GM23338 (cell line): ENCODE measurements at regions not wholly inside any gene's neighbourhood (a gene's known extent, or its start where the extent isn't known, plus 50 kb on each side); places are given as distances from the start of the nearest gene placed in this dataset.

Source experiments
- CREB1 ChIP-seq: fragments of 250-450 bp; sonication (Bioruptor Pico); IDR thresholded peaks from 2 replicates; pipeline ENCODE4 v1.5.0; 2020; ENCODE audit warnings: low read depth, mild to moderate bottlenecking, moderate library complexity
- EZH2 ChIP-seq: fragments of 200-600 bp; sonication (generic); IDR thresholded peaks from one replicate; pipeline ENCODE4 v1.8.0; 2017; ENCODE audit warnings: antibody characterized with exemption, mild to moderate bottlenecking, low read depth; ENCODE audit not compliant: unreplicated experiment
- EZH2phosphoT487 ChIP-seq: fragments of 200-600 bp; sonication (generic); IDR thresholded peaks from one replicate; pipeline ENCODE4 v1.8.1; 2018; ENCODE audit warnings: antibody characterized with exemption; ENCODE audit not compliant: unreplicated experiment
- NANOG ChIP-seq: IDR thresholded peaks from 2 replicates; pipeline ENCODE4 v1.6.1; 2016; ENCODE audit warnings: antibody characterized with exemption, borderline replicate concordance
- POLR2AphosphoS5 ChIP-seq: IDR thresholded peaks from 2 replicates; pipeline ENCODE4 v1.6.1; 2016; ENCODE audit warnings: antibody characterized with exemption, low read depth
- STAT1 ChIP-seq: IDR thresholded peaks from one replicate; pipeline ENCODE4 v1.6.1; 2016; ENCODE audit warnings: antibody characterized with exemption; ENCODE audit not compliant: unreplicated experiment
- TF ChIP-seq, protein P1 (sequence below), 2 experiments: fragments of 200-600 bp in 1 of 2; sonication (generic) in 1 of 2; conservative IDR thresholded peaks; 2 replicates each; pipeline versions ENCODE4 v1.5.1 to v1.6.1; 2016 to 2017; ENCODE audit warnings: antibody characterized with exemption in 2 of 2, low read depth in 2 of 2, mild to moderate bottlenecking in 2 of 2, moderate library complexity in 1 of 2
- TF ChIP-seq, protein P2 (sequence below): IDR thresholded peaks from one replicate; pipeline ENCODE4 v1.6.1; 2018; ENCODE audit warnings: antibody characterized with exemption; ENCODE audit not compliant: unreplicated experiment

DNA sequence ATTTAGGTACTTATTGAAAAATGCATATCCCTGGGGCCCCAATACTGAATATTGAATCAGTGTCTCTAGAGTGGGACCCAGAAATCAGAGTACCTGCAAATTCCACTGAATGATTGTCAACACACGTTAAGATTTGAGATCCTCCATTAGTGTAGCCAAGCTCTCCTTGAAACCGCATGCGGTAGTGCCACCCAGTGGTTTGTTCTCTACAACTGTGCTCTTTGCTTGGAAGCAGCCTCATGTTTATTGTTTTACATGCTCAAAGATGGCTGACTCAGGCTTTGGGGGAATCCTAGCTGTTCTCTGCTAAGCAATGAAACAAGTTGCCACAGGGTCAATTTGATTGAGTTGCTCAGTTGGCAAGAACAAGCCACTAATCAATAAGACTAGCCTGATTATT lies 340.2 kb upstream of the CELF2 start:
- TF ChIP-seq, protein P1, sequence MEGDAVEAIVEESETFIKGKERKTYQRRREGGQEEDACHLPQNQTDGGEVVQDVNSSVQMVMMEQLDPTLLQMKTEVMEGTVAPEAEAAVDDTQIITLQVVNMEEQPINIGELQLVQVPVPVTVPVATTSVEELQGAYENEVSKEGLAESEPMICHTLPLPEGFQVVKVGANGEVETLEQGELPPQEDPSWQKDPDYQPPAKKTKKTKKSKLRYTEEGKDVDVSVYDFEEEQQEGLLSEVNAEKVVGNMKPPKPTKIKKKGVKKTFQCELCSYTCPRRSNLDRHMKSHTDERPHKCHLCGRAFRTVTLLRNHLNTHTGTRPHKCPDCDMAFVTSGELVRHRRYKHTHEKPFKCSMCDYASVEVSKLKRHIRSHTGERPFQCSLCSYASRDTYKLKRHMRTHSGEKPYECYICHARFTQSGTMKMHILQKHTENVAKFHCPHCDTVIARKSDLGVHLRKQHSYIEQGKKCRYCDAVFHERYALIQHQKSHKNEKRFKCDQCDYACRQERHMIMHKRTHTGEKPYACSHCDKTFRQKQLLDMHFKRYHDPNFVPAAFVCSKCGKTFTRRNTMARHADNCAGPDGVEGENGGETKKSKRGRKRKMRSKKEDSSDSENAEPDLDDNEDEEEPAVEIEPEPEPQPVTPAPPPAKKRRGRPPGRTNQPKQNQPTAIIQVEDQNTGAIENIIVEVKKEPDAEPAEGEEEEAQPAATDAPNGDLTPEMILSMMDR (conservative IDR thresholded peaks at IDR 0.05; ENCODE audit: low read depth in 2 of 2) = peak; percentile 75 to 89
- TF ChIP-seq NANOG (no peak), EZH2phosphoT487 (no peak), POLR2AphosphoS5 (no peak), EZH2 (no peak), STAT1 (no peak), CREB1 (no peak)
- TF ChIP-seq, protein P2, sequence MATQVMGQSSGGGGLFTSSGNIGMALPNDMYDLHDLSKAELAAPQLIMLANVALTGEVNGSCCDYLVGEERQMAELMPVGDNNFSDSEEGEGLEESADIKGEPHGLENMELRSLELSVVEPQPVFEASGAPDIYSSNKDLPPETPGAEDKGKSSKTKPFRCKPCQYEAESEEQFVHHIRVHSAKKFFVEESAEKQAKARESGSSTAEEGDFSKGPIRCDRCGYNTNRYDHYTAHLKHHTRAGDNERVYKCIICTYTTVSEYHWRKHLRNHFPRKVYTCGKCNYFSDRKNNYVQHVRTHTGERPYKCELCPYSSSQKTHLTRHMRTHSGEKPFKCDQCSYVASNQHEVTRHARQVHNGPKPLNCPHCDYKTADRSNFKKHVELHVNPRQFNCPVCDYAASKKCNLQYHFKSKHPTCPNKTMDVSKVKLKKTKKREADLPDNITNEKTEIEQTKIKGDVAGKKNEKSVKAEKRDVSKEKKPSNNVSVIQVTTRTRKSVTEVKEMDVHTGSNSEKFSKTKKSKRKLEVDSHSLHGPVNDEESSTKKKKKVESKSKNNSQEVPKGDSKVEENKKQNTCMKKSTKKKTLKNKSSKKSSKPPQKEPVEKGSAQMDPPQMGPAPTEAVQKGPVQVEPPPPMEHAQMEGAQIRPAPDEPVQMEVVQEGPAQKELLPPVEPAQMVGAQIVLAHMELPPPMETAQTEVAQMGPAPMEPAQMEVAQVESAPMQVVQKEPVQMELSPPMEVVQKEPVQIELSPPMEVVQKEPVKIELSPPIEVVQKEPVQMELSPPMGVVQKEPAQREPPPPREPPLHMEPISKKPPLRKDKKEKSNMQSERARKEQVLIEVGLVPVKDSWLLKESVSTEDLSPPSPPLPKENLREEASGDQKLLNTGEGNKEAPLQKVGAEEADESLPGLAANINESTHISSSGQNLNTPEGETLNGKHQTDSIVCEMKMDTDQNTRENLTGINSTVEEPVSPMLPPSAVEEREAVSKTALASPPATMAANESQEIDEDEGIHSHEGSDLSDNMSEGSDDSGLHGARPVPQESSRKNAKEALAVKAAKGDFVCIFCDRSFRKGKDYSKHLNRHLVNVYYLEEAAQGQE = no peak
